ENCODE measurements at regions not wholly inside any gene's neighbourhood (a gene's known extent, or its start where the extent isn't known, plus 50 kb on each side); places are given as distances from the start of the nearest gene placed in this dataset.

- TF ChIP-seq REST (IDR thresholded peaks at IDR 0.05; ENCODE audit: insufficient read depth in 1 of 2, low read depth in 2 of 2, low read length in 2 of 2) (no peak), SIN3A (IDR thresholded peaks at IDR 0.05; ENCODE audit: borderline replicate concordance, insufficient read depth, low read length) (no peak), FOXP2 (optimal IDR thresholded peaks at IDR 0.05; ENCODE audit: borderline replicate concordance, extremely low read depth, extremely low read length, insufficient read depth) (no peak), TAF1 (IDR thresholded peaks at IDR 0.05; ENCODE audit: borderline replicate concordance, insufficient read depth, low read length) (no peak), POLR2AphosphoS5 (IDR thresholded peaks at IDR 0.05; ENCODE audit: low read depth, low read length) (no peak)
These were observed 201.3 kb downstream of the ARL4A start for GRCh38 chr7:12888717-12889116.

- TF ChIP-seq TAF1 (IDR thresholded peaks at IDR 0.05; ENCODE audit: borderline replicate concordance, insufficient read depth, low read length) (no peak), REST (IDR thresholded peaks at IDR 0.05; ENCODE audit: insufficient read depth in 1 of 2, low read depth in 2 of 2, low read length in 2 of 2) (no peak), SIN3A (IDR thresholded peaks at IDR 0.05; ENCODE audit: borderline replicate concordance, insufficient read depth, low read length) (no peak), FOXP2 (optimal IDR thresholded peaks at IDR 0.05; ENCODE audit: borderline replicate concordance, extremely low read depth, extremely low read length, insufficient read depth) (no peak), POLR2AphosphoS5 (IDR thresholded peaks at IDR 0.05; ENCODE audit: low read depth, low read length) (no peak)
These were observed 202.0 kb downstream of the ARL4A start for GRCh38 chr7:12889391-12889790.

DNA sequence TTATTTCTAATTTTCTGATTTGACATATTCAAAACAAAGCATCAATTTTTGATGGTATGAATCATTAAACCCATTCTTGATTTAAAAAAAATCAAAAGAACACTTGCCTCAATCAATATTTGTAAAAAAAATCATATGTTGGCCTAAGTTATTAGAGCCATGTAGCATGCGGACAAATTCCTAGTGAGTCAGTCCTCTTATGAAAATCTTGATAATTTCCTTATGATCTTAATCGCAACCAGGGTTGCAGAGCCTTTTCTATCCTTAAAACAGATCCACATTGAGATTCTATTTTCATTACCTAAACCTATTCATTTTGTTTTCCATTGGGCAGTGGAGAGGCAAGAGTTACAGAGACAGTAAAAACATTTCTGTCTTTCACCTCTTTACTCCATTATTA is 203.2 kb downstream of the ARL4A start:
- no peak for TF ChIP-seq SIN3A (IDR thresholded peaks at IDR 0.05; ENCODE audit: borderline replicate concordance, insufficient read depth, low read length)
- no peak for TF ChIP-seq POLR2AphosphoS5 (IDR thresholded peaks at IDR 0.05; ENCODE audit: low read depth, low read length)
- no peak for TF ChIP-seq TAF1 (IDR thresholded peaks at IDR 0.05; ENCODE audit: borderline replicate concordance, insufficient read depth, low read length)
- TF ChIP-seq FOXP2 (optimal IDR thresholded peaks at IDR 0.05; ENCODE audit: borderline replicate concordance, extremely low read depth, extremely low read length, insufficient read depth) = no peak
- TF ChIP-seq REST (IDR thresholded peaks at IDR 0.05; ENCODE audit: insufficient read depth in 1 of 2, low read depth in 2 of 2, low read length in 2 of 2) = no peak

- TF ChIP-seq TAF1 (IDR thresholded peaks at IDR 0.05; ENCODE audit: borderline replicate concordance, insufficient read depth, low read length) (no peak), REST (IDR thresholded peaks at IDR 0.05; ENCODE audit: insufficient read depth in 1 of 2, low read depth in 2 of 2, low read length in 2 of 2) (no peak), FOXP2 (optimal IDR thresholded peaks at IDR 0.05; ENCODE audit: borderline replicate concordance, extremely low read depth, extremely low read length, insufficient read depth) (no peak), SIN3A (IDR thresholded peaks at IDR 0.05; ENCODE audit: borderline replicate concordance, insufficient read depth, low read length) (no peak), POLR2AphosphoS5 (IDR thresholded peaks at IDR 0.05; ENCODE audit: low read depth, low read length) (no peak)
These were observed 205.9 kb downstream of the ARL4A start for GRCh38 chr7:12893292-12893691.

- no peak for TF ChIP-seq POLR2AphosphoS5 (IDR thresholded peaks at IDR 0.05; ENCODE audit: low read depth, low read length)
- TF ChIP-seq TAF1 (IDR thresholded peaks at IDR 0.05; ENCODE audit: borderline replicate concordance, insufficient read depth, low read length) = no peak
- TF ChIP-seq FOXP2 (optimal IDR thresholded peaks at IDR 0.05; ENCODE audit: borderline replicate concordance, extremely low read depth, extremely low read length, insufficient read depth) = no peak
- no peak for TF ChIP-seq REST (IDR thresholded peaks at IDR 0.05; ENCODE audit: insufficient read depth in 1 of 2, low read depth in 2 of 2, low read length in 2 of 2)
- TF ChIP-seq SIN3A (IDR thresholded peaks at IDR 0.05; ENCODE audit: borderline replicate concordance, insufficient read depth, low read length) = no peak
These were observed 207.9 kb downstream of the ARL4A start for GRCh38 chr7:12895296-12895695.
